Lower leg skin (tissue), 3 donors: ENCODE measurements at regions not wholly inside any gene's neighbourhood (a gene's known extent, or its start where the extent isn't known, plus 50 kb on each side); places are given as distances from the start of the nearest gene placed in this dataset.

Experiments
- CTCF ChIP-seq, 3 donors: fragments of 450-650 bp; IDR thresholded peaks; one replicate each; pipeline ENCODE4 v1.5.1; 2016; ENCODE audit warnings: antibody characterized with exemption in 3 of 3, mild to moderate bottlenecking in 3 of 3, moderate library complexity in 2 of 3
- POLR2A ChIP-seq, 2 donors: fragments of 450-650 bp; IDR thresholded peaks; one replicate each; pipeline ENCODE4 v1.6.1; 2016 to 2017; ENCODE audit warnings: antibody characterized with exemption in 2 of 2, mild to moderate bottlenecking in 1 of 2, moderate library complexity in 1 of 2

- TF ChIP-seq POLR2A (IDR thresholded peaks at IDR 0.05) (no peak), CTCF (IDR thresholded peaks at IDR 0.05) (no peak)
Measured at GRCh38 chr18:41899535-41899934, 55.5 kb upstream of the PIK3C3 start.
